HUES6 (cell line): ENCODE measurements at regions not wholly inside any gene's neighbourhood (a gene's known extent, or its start where the extent isn't known, plus 50 kb on each side); places are given as distances from the start of the nearest gene placed in this dataset.

Experiments
- H3K27ac ChIP-seq: 2 replicates; pipeline ENCODE4 v1.7.0; 2013; ENCODE audit warnings: low read depth, mild to moderate bottlenecking, low read length, inconsistent platforms
- H3K27me3 ChIP-seq: 2 replicates; pipeline ENCODE4 v1.6.1; 2013; ENCODE audit warnings: low read length; ENCODE audit not compliant: control insufficient read depth, insufficient read depth
- H3K36me3 ChIP-seq: 2 replicates; pipeline ENCODE4 v1.6.1; 2013; ENCODE audit warnings: low read length; ENCODE audit not compliant: control insufficient read depth, insufficient read depth
- H3K4me1 ChIP-seq: 2 replicates; pipeline ENCODE4 v1.6.1; 2013; ENCODE audit warnings: low read length; ENCODE audit not compliant: control insufficient read depth, insufficient read depth
- H3K4me3 ChIP-seq: 2 replicates; pipeline ENCODE4 v1.5.1; 2013; ENCODE audit warnings: low read depth, low read length
- H3K9ac ChIP-seq: one replicate; pipeline ENCODE4 v1.6.1; 2013; ENCODE audit warnings: mild to moderate bottlenecking, low read length
- H3K9me3 ChIP-seq: 2 replicates; pipeline ENCODE4 v1.6.1; 2013; ENCODE audit warnings: low read depth, low read length; ENCODE audit not compliant: control insufficient read depth, insufficient read depth

DNA sequence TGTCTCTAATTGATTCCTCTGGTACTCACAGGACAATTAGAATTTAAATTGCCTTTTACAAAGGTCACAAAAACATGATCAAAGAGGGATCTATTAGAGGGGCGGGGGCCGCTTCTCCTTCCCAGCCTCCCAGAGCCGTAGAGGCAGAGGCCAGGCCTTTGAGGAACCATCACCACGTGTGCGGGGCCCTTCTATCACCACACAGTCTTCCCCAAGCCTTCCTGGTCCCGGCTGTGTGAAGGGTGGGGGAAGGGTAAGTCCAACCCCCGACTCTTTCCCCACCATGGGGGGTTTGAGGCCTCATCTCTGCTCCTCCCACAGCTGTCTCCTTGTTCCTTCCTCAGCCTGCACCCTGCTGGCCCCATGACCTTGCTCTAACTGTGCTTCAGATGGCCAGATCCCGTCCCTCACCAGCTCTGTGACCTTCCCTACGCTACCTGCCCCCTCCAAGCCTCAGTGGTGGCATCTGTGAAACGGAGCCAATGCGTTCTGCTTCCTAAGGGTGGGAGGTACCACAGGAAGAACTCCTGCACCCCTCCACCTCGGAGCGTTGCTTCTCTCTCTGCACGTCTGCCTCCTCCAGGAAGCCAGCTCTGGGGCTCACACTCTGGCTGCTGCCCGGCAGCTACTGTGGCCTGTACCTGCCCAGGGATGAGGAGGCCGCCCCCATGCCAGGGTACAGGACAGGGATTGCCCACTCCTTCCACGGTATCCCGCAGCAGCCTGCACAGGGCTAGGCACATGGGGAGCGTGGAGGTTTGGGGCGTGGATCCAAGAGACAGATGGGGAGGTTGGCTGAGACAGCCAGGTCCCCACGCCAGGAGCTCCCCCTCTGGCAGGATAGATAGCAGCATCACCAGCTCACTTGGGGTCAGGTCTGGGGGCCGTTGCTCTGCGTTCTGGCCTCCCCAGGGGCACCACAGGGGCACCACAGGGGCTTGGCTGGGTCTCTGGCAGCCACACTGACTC lies 83.8 kb downstream of the LINGO1 start:
- Histone ChIP-seq H3K27me3 (no peaks in the 10 kb centered on the region; the same call in 1 of the 2 replicates), H3K36me3 (no peaks in the 10 kb centered on the region), H3K27ac (no peak overlapping the region; the same call in 1 of the 2 replicates), H3K9me3 (peaks cover 2% of the 10 kb centered on the region; the same call in 1 of the 2 replicates), H3K4me1 (peaks cover 35% of the 10 kb centered on the region; the same call in 1 of the 2 replicates), H3K4me3 (no peak overlapping the region), H3K9ac (no peak overlapping the region)

DNA sequence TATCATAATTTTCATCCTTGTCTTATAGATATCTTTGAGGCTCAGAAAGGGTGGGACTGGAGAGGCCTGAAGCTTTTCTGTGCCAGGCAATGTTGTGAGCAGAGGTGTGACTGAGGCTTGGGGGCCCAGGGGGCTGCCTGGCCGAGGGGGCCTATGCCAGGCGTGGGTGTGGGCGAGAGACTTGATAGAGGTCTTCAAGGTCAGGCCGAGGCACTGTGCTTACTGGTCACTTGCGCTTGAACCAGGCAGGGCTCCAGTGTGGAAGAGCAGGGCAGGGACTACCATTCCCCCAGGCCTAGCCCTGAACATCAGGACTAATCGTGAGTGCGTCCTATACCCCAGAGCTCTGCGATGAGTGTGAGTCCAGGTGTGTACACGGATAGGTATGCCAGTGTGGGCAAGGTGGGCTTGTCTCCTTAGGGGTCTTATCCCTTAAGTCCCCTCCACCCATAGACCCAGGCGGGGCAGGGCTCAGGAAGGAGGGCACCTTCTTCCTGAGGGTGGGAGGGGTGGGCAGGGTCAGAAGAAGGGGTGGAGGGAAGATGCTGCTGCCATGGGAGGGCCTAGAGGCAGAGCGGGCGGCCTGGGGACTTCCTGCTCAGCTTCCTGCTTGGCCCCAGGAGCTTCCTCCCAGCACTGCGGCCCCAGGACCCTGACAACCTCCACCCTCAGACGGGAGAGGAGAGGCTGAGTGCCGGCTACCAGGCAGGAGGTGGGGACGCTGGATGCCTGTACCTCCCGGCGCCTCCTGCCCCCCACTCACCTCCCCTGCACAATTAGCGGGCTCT lies 84.7 kb downstream of the LINGO1 start:
- H3K9me3 ChIP-seq = peaks cover 2% of the 10 kb centered on the region; the same call in 1 of the 2 replicates
- no peak overlapping the region; the same call in 1 of the 2 replicates for H3K27ac ChIP-seq
- H3K4me3 ChIP-seq = no peak overlapping the region
- H3K27me3 ChIP-seq = no peaks in the 10 kb centered on the region; the same call in 1 of the 2 replicates
- no peak overlapping the region for H3K9ac ChIP-seq
- H3K36me3 ChIP-seq = no peaks in the 10 kb centered on the region
- peaks cover 30% of the 10 kb centered on the region; the same call in 1 of the 2 replicates for H3K4me1 ChIP-seq

DNA sequence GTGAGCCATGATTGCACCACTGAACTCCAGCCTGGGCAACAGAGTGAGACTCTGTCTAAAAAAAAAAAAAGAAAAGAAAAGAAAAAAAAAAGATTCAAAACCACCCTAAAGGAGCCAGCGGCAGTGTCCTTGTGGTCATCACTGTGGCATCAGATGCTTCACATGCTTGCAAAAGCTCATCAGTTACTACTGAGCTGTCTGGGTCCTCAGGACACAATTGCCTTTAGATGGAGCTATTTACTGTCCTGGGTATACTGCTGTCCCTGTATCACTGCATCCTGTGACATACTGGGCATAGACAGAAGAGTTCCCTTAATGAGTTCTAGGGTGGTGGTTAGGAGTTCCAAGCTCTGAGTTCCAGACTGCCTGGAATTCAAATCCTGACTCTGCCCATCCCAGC lies 85.8 kb downstream of the LINGO1 start:
- peaks cover 28% of the 10 kb centered on the region; the same call in 1 of the 2 replicates for H3K4me1 ChIP-seq
- no peaks in the 10 kb centered on the region for H3K36me3 ChIP-seq
- H3K27ac ChIP-seq = no peak overlapping the region
- no peak overlapping the region for H3K4me3 ChIP-seq
- H3K9ac ChIP-seq = no peak overlapping the region
- H3K27me3 ChIP-seq = no peaks in the 10 kb centered on the region; the same call in 1 of the 2 replicates
- peaks cover 2% of the 10 kb centered on the region; the same call in 1 of the 2 replicates for H3K9me3 ChIP-seq

DNA sequence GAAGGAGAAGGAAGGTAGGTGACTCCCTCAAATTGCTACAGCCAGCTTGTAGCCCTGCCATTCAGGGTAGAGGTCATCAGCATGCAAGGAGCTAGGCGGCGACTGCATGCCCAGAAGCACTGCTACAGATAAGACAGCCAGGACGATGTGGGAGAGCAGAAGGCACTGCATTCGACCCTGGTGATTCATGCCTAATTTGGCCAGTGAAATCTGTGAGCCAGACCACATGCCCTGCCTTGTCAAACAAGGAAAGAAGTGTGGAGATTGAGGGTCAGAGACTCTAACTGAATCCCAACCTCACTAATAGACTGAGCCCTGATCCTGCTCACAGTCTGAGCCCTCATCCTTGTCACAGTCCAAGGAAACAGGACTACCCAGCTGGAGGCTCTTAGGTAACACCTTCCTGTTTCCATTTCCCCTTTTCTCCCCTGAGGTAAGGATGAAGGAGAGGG lies 86.6 kb downstream of the LINGO1 start:
- Histone ChIP-seq H3K27ac (no peak overlapping the region), H3K9me3 (peaks cover 2% of the 10 kb centered on the region; the same call in 1 of the 2 replicates), H3K9ac (no peak overlapping the region), H3K4me1 (peaks cover 33% of the 10 kb centered on the region), H3K27me3 (no peaks in the 10 kb centered on the region; the same call in 1 of the 2 replicates), H3K36me3 (no peaks in the 10 kb centered on the region), H3K4me3 (no peak overlapping the region)

DNA sequence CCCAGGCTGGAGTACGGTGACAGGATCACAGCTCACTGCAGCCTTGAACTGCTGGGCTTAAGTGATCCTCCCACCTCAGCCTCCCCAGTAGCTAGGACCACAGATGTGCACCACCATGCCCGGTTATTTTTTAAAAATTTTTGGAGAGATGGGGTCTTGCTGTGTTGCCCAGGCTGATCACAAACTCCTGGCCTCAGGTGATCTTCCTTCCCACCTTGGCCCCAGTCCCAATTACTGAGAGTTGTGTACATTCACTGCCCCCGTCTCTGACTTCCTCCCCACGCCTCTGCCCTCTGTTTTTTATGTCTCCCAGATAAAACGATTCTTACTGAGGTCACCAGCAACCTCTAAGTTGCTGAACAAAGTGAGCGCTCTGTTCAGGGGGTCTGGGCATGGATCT lies 87.7 kb downstream of the LINGO1 start:
- H3K4me1 ChIP-seq = peaks cover 38% of the 10 kb centered on the region
- H3K9me3 ChIP-seq = peaks cover 2% of the 10 kb centered on the region; the same call in 1 of the 2 replicates
- H3K36me3 ChIP-seq = no peaks in the 10 kb centered on the region
- no peak overlapping the region for H3K4me3 ChIP-seq
- H3K9ac ChIP-seq = no peak overlapping the region
- H3K27ac ChIP-seq = no peak overlapping the region
- H3K27me3 ChIP-seq = no peaks in the 10 kb centered on the region; the same call in 1 of the 2 replicates

DNA sequence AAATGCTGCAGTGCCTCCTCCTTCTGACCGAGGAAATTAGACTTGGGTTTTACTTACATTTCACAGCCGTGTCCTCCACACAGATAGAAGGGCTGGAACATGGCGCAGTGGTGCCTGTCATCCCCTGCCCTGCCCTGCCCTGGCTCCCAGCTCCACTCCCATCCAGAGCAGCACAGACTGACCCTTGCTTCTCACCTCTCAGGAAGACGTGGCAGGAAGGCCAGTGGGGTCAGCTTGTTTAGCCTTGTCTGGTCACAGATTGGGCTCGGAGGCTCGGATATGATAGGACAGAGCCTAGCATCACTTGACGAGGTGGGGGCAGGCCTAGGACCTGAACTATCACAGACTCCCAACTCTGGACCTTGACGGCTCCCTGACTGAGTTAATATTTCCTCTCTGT lies 88.5 kb downstream of the LINGO1 start:
- Histone ChIP-seq H3K9ac (no peak overlapping the region), H3K9me3 (peaks cover 2% of the 10 kb centered on the region; the same call in 1 of the 2 replicates), H3K4me3 (no peak overlapping the region), H3K4me1 (peaks cover 37% of the 10 kb centered on the region), H3K27me3 (no peaks in the 10 kb centered on the region; the same call in 1 of the 2 replicates), H3K27ac (no peak overlapping the region), H3K36me3 (no peaks in the 10 kb centered on the region)

DNA sequence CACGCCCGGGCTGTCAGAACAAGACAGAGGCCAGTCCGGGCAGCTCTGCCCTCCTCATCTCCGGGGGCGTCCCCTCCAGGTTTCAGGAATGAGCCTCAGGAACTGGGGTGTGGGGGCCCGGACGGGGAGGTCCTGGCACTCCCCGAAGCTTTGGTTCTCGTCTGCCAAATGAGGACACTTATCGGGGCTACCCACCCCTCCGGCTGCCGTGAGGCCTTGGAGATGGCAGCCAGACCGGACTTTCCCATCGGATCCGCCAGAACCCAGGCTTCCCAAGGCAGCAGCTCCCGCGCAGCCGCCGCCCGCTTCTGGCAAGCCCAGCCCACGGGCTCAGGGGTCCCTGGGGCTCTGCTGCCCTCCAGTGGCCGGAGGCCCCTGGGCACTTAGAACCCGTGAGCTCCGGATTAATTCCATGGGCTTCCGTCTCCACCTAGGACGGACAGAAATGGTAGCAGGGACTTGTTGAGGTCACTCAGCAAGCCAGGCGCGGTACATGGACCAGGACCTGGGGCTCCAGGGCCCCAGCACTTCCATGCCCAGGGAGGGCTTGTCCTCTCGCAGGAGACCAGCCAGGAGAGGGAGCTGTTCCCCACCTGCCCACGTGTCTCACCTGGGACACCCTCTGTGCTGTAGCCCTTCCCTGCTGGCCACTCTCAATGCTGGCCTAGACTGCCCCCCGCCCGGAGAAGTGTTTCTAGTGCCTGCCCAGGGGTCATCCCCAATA lies 89.4 kb downstream of the LINGO1 start:
- H3K9me3 ChIP-seq = peaks cover 2% of the 10 kb centered on the region; the same call in 1 of the 2 replicates
- H3K36me3 ChIP-seq = no peaks in the 10 kb centered on the region
- H3K27me3 ChIP-seq = no peaks in the 10 kb centered on the region; the same call in 1 of the 2 replicates
- H3K4me1 ChIP-seq = peaks cover 36% of the 10 kb centered on the region
- H3K9ac ChIP-seq = no peak overlapping the region
- no peak overlapping the region for H3K4me3 ChIP-seq
- no peak overlapping the region for H3K27ac ChIP-seq

DNA sequence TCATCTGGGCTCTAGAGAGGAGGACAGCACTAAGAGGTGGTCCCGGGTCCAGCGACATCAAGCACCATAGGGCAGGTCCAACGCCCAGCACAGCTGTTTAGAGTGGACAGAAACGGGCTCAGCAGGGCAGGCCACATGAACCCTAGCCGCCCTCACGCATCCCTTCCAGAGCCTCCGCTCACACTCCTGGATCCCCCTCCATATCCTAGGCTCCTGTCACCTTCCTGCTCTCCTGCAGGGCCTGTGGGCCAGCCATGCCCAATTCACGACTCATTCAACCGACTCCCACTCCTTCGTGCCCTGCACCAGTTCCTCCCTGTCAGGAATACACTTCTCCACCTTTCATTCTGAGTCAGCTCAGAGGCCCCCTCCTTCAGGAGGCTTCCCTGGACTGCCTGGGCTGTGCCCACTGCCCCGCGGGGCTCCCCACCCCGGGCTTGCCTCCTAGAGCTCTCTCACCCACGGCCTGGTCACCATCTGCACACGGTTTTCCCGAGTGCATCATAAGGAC lies 90.2 kb downstream of the LINGO1 start:
- H3K4me3 ChIP-seq = no peak overlapping the region
- no peak overlapping the region for H3K9ac ChIP-seq
- H3K27me3 ChIP-seq = no peaks in the 10 kb centered on the region; the same call in 1 of the 2 replicates
- H3K9me3 ChIP-seq = peaks cover 2% of the 10 kb centered on the region; the same call in 1 of the 2 replicates
- no peak overlapping the region for H3K27ac ChIP-seq
- no peaks in the 10 kb centered on the region for H3K36me3 ChIP-seq
- H3K4me1 ChIP-seq = peaks cover 42% of the 10 kb centered on the region

DNA sequence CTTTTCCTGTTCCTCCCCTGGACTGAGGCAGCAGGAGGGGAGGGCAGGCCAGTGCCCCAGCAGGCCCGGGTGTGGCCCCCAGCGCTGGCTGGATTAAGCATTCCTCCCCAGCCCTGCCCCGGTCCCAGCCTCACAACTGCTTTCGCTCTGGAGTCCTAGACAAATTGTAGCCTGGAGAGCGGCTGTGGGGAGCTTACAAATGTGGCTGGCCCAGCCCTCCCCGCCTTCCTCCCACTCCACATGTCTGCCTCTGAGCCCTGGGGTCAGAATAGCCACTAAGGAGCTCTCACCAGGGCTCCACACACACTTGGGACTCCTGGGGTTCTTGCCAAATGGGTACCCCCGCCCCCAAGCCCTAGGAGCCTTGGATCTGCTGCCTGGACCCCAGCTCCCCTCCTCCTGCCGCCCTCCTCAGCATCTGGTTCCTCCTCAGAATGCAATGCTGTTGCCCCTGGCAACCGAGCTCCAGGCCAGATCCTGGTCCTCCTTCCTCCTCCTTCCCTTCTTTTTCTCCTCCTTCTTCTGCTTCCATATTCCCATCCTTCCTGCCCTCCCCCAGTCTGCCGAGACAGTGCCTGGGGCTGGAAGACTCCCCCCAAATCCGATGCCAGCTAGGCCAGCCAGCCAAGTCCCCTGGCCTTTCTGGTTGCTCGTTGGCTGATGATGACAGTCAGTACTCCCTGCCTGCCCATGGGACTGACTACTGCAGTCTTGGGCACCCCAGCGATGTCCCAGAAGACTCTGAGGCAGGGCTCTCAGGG lies 91.1 kb downstream of the LINGO1 start:
- Histone ChIP-seq H3K4me3 (no peak overlapping the region), H3K27ac (no peak overlapping the region), H3K9ac (no peak overlapping the region), H3K36me3 (no peaks in the 10 kb centered on the region), H3K9me3 (no peaks in the 10 kb centered on the region), H3K4me1 (peaks cover 52% of the 10 kb centered on the region), H3K27me3 (no peaks in the 10 kb centered on the region; the same call in 1 of the 2 replicates)
